ENCODE measurements at regions not wholly inside any gene's neighbourhood (a gene's known extent, or its start where the extent isn't known, plus 50 kb on each side); places are given as distances from the start of the nearest gene placed in this dataset.

- no peaks in the 10 kb centered on the region for H3K9me1 ChIP-seq (replicated peaks; ENCODE audit: control insufficient read depth, extremely low read depth, insufficient read depth, low read length)
- H3K4me1 ChIP-seq (ENCODE audit: control insufficient read depth, extremely low read depth, insufficient read depth, low read length), result no peaks in the 10 kb centered on the region
- DNase-seq (ENCODE audit: low read depth, low spot score), result peak; percentile 33
- BruUV-seq (replicated peaks), result no TSS peak
- intact Hi-C loops (cut with micrococcal nuclease) (no loop called here), dilution Hi-C loops (cut with MboI; ENCODE audit: extremely low pct_ligation_motif_present, low sequenced_read_pairs) (no loop called here)
- POLR2A ChIA-PET, result no interaction called here
- no peak overlapping the region for H2AFZ ChIP-seq (ENCODE audit: low read depth, low read length)
- no peak overlapping the region for H3K4me3 ChIP-seq (replicated peaks in 1 of 3; ENCODE audit: insufficient read depth in 1 of 3, low read depth in 1 of 3, low read length in 3 of 3)
- H3K27ac ChIP-seq (ENCODE audit: insufficient read depth, low read depth, low read length), result no peak overlapping the region
- no peaks in the 10 kb centered on the region for H3K36me3 ChIP-seq (ENCODE audit: control insufficient read depth in 2 of 2, extremely low read depth in 1 of 2, insufficient read depth in 2 of 2, low read length in 2 of 2)
- CTCF ChIA-PET, result no interaction called here
- FAIRE-seq, result no peak
- no peak overlapping the region for H3K4me2 ChIP-seq (ENCODE audit: insufficient read depth, low read length)
- no peaks in the 10 kb centered on the region for H3K79me2 ChIP-seq (ENCODE audit: control insufficient read depth, insufficient read depth, low read length)
- no peak overlapping the region for H3K9ac ChIP-seq (replicated peaks; ENCODE audit: extremely low read depth, insufficient read depth, low read length)
- no peak for TF ChIP-seq POLR2A (IDR thresholded peaks at IDR 0.05; ENCODE audit: low read depth, low read length)
- no peak for TF ChIP-seq JUN (IDR thresholded peaks at IDR 0.05; ENCODE audit: borderline replicate concordance, insufficient read depth, insufficient read length, low read depth)
- no peak for TF ChIP-seq MAX (IDR thresholded peaks at IDR 0.05; ENCODE audit: insufficient read depth, insufficient read length)
- TF ChIP-seq MYC (IDR thresholded peaks at IDR 0.05; ENCODE audit: low read depth, low read length), result no peak
- TF ChIP-seq POLR2AphosphoS5 (IDR thresholded peaks at IDR 0.05; ENCODE audit: insufficient read depth, low read depth, low read length), result no peak
- TF ChIP-seq GATA2 (IDR thresholded peaks at IDR 0.05; ENCODE audit: insufficient read depth, insufficient read length, low read depth, low read length), result no peak
- TF ChIP-seq EZH2 (IDR thresholded peaks at IDR 0.05; ENCODE audit: borderline replicate concordance, low read depth, low read length, severe bottlenecking), result no peak
- TF ChIP-seq CTCF (IDR thresholded peaks at IDR 0.05; ENCODE audit: extremely low read depth in 1 of 2, insufficient read depth in 1 of 2, low read depth in 1 of 2, low read length in 2 of 2), result no peak
- TF ChIP-seq FOS (IDR thresholded peaks at IDR 0.05; ENCODE audit: borderline replicate concordance, insufficient read depth, low read length), result no peak
- no peaks in the 10 kb centered on the region for H4K20me1 ChIP-seq (replicated peaks; ENCODE audit: control insufficient read depth, extremely low read depth, insufficient read depth, low read length)
- no peaks in the 10 kb centered on the region for H3K9me3 ChIP-seq (replicated peaks; ENCODE audit: control insufficient read depth, insufficient read depth, low read length)
- peaks cover 1 to 2% of the 10 kb centered on the region in 2 experiments for H3K27me3 ChIP-seq (ENCODE audit: control insufficient read depth in 2 of 2, insufficient read depth in 2 of 2, low read length in 2 of 2)
Measured at GRCh38 chr2:12300927-12301326, 415.8 kb upstream of the TRIB2 start.

All from endothelial cell of umbilical vein (primary cell).